Suppressor macrophage (primary cell): ENCODE measurements at regions not wholly inside any gene's neighbourhood (a gene's known extent, or its start where the extent isn't known, plus 50 kb on each side); places are given as distances from the start of the nearest gene placed in this dataset.
"Not testable (repeated sequence)": the region's sequence is repeated elsewhere in the genome, so short reads cannot be mapped to it uniquely, and the experiment has no call there.

Experiments
- DNase-seq, 4 experiments: peaks; one replicate each; pipeline ENCODE4 v3.0.0-alpha.2; 2020 to 2022

- DNase-seq = no peak
Observed at GRCh38 chr1:118291661-118292060, 106.6 kb upstream of the SPAG17 start.

GRCh38 chr1:118290571-118290970, 105.5 kb upstream of the SPAG17 start:
- DNase-seq = no peak

GRCh38 chr1:118290046-118290445, 105.0 kb upstream of the SPAG17 start:
- no peak for DNase-seq

GRCh38 chr1:118280656-118281055, 95.6 kb upstream of the SPAG17 start:
- not testable (repeated sequence) for DNase-seq

- DNase-seq = no peak
Observed at GRCh38 chr1:118275472-118276115, 90.6 kb upstream of the SPAG17 start.

- DNase-seq = no peak
Observed at GRCh38 chr1:118272884-118273283, 87.9 kb upstream of the SPAG17 start.

- DNase-seq = no peak
Observed at GRCh38 chr1:118271883-118272282, 86.9 kb upstream of the SPAG17 start.

GRCh38 chr1:118269598-118269997, 84.6 kb upstream of the SPAG17 start:
- DNase-seq = no peak

- no peak for DNase-seq
Observed at GRCh38 chr1:118266436-118266835, 81.4 kb upstream of the SPAG17 start.

GRCh38 chr1:118264343-118264742, 79.3 kb upstream of the SPAG17 start:
- no peak for DNase-seq

GRCh38 chr1:118262865-118263264, 77.8 kb upstream of the SPAG17 start:
- no peak for DNase-seq

GRCh38 chr1:118258975-118259374, 73.9 kb upstream of the SPAG17 start:
- no peak for DNase-seq

GRCh38 chr1:118257946-118258345, 72.9 kb upstream of the SPAG17 start:
- DNase-seq = no peak

GRCh38 chr1:118254491-118255425, 69.7 kb upstream of the SPAG17 start:
- DNase-seq = no peak

- DNase-seq = no peak
Observed at GRCh38 chr1:118254001-118254400, 69.0 kb upstream of the SPAG17 start.

GRCh38 chr1:118253053-118253915, 68.3 kb upstream of the SPAG17 start:
- DNase-seq = no peak

GRCh38 chr1:118252624-118253023, 67.6 kb upstream of the SPAG17 start:
- no peak for DNase-seq

- DNase-seq = no peak
Observed at GRCh38 chr1:118250232-118250631, 65.2 kb upstream of the SPAG17 start.

- no peak for DNase-seq
Observed at GRCh38 chr1:118249641-118250040, 64.6 kb upstream of the SPAG17 start.

- DNase-seq = no peak
Observed at GRCh38 chr1:118247593-118247992, 62.6 kb upstream of the SPAG17 start.

GRCh38 chr1:118246646-118247045, 61.6 kb upstream of the SPAG17 start:
- DNase-seq = no peak

- no peak for DNase-seq
Observed at GRCh38 chr1:118244194-118244593, 59.2 kb upstream of the SPAG17 start.

- no peak for DNase-seq
Observed at GRCh38 chr1:118243269-118243668, 58.2 kb upstream of the SPAG17 start.
